ENCODE measurements at regions not wholly inside any gene's neighbourhood (a gene's known extent, or its start where the extent isn't known, plus 50 kb on each side); places are given as distances from the start of the nearest gene placed in this dataset.

DNA sequence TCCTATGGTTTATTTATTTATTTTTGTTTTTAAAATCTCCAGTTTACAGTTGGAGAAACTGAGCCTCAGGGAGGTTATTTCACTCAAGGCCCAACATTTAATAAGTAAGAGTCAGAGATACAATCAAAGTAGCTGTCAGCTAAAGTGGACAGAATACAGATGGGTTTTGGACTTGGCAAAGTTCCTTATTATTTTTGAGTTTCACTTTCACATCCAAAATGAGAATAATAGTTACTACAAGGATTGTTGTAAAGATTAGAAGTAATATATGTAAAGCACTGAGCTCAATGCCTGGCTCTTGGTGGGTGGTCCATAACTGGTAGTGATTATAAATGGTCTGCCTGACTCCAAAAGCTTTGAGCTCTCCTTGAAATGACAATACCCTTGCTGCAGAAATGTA lies 87.5 kb upstream of the SESN3 start:
- H3K27me3 ChIP-seq (ENCODE audit: control insufficient read depth in 1 of 2, insufficient read depth in 2 of 2, low read length in 2 of 2), result no peaks in the 10 kb centered on the region
- no peak overlapping the region for H3K27ac ChIP-seq (ENCODE audit: low read depth in 2 of 2, low read length in 1 of 2)
- no peak overlapping the region for H3K4me3 ChIP-seq (ENCODE audit: low read depth in 1 of 2, low read length in 2 of 2)
- no peaks in the 10 kb centered on the region for H3K4me1 ChIP-seq (ENCODE audit: control insufficient read depth in 2 of 2, insufficient read depth in 2 of 2, low read length in 1 of 2)
- H3K36me3 ChIP-seq (ENCODE audit: control insufficient read depth in 2 of 2, insufficient read depth in 2 of 2, low read length in 1 of 2), result no peaks in the 10 kb centered on the region
- H3K9me3 ChIP-seq (ENCODE audit: control insufficient read depth in 2 of 2, insufficient read depth in 1 of 2, low read depth in 1 of 2, low read length in 1 of 2), result no peaks in the 10 kb centered on the region

DNA sequence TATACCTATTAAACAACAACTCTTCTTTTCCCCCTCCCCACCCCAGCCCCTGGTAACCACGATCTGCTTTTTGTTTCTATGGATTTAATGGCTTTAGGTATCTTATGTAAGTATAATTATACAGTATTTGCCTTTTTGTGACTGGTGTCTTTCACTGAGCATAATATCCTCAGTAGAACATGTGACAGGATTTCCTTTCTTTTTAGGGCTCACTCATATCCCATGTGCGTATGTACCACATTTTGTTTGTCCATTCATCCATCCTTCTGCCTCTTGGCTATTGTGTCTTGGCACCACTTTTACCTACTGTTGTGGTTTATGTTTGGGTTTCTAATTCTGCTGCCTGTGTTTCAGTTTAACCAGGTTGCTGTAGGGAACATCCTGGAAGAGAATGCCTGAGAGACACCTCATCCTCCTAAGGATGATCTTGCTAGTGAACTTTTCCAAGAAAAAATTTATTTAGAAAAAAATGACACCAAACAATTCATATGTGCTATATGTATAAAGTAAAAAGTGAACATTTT lies 77.6 kb upstream of the SESN3 start:
- H3K27ac ChIP-seq (ENCODE audit: low read depth in 2 of 2, low read length in 1 of 2), result no peak overlapping the region
- H3K36me3 ChIP-seq (ENCODE audit: control insufficient read depth in 2 of 2, insufficient read depth in 2 of 2, low read length in 1 of 2), result no peaks in the 10 kb centered on the region
- H3K9me3 ChIP-seq (ENCODE audit: control insufficient read depth in 2 of 2, insufficient read depth in 1 of 2, low read depth in 1 of 2, low read length in 1 of 2), result no peaks in the 10 kb centered on the region
- no peak overlapping the region for H3K4me3 ChIP-seq (ENCODE audit: low read depth in 1 of 2, low read length in 2 of 2)
- H3K4me1 ChIP-seq (ENCODE audit: control insufficient read depth in 2 of 2, insufficient read depth in 2 of 2, low read length in 1 of 2), result peaks cover 0 to 3% of the 10 kb centered on the region in 2 donors
- H3K27me3 ChIP-seq (ENCODE audit: control insufficient read depth in 1 of 2, insufficient read depth in 2 of 2, low read length in 2 of 2), result no peaks in the 10 kb centered on the region
- 73 to 85% methylated on average over 2 of the region's 2 CpGs for WGBS, 2 donors

DNA sequence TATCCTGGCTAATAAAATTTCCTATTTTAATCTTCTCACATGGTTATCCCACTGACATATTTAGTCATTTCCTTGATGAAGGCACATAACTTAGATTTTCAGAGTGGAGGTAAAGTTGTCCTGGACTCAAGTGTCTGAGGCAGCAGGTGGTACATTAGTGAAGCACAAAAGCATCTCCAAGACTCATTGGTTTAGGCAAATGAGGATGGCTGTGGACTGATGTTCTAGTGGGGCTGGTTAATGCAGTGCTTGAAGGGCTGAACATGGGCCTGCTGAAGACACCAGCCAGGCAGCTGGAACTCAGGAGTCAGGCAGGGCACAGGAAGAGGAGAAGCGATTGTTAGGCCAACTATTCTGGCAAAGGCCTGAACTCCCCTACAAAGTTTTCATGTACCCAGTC lies 76.3 kb upstream of the SESN3 start:
- no peak overlapping the region for H3K4me3 ChIP-seq (ENCODE audit: low read depth in 1 of 2, low read length in 2 of 2)
- 80 to 93% methylated on average over 1 of the region's 1 CpG for WGBS, 2 donors
- no peak overlapping the region for H3K27ac ChIP-seq (ENCODE audit: low read depth in 2 of 2, low read length in 1 of 2)
- H3K4me1 ChIP-seq (ENCODE audit: control insufficient read depth in 2 of 2, insufficient read depth in 2 of 2, low read length in 1 of 2), result peaks cover 0 to 3% of the 10 kb centered on the region in 2 donors
- no peaks in the 10 kb centered on the region for H3K9me3 ChIP-seq (ENCODE audit: control insufficient read depth in 2 of 2, insufficient read depth in 1 of 2, low read depth in 1 of 2, low read length in 1 of 2)
- no peaks in the 10 kb centered on the region for H3K27me3 ChIP-seq (ENCODE audit: control insufficient read depth in 1 of 2, insufficient read depth in 2 of 2, low read length in 2 of 2)
- no peaks in the 10 kb centered on the region for H3K36me3 ChIP-seq (ENCODE audit: control insufficient read depth in 2 of 2, insufficient read depth in 2 of 2, low read length in 1 of 2)

DNA sequence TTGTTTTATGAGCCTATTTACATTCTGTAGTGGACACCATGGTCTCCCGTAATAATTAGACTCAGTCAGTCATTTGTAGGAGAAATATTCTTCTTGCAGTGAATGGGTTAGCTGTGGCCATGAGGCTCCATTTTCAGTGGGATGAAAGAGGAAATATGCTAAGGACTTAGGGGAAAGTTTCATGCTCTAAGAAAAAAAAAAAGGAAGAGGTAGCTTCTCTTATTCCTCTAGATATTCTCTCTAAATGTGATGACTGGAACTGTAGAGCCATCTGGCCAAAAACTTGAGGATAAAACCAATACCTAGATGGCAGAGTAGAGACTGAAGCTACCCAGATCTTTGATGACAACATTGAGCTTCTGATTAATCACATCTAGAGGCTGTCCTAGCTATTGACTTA lies 75.8 kb upstream of the SESN3 start:
- Histone ChIP-seq H3K27ac (ENCODE audit: low read depth in 2 of 2, low read length in 1 of 2) (no peak overlapping the region), H3K9me3 (ENCODE audit: control insufficient read depth in 2 of 2, insufficient read depth in 1 of 2, low read depth in 1 of 2, low read length in 1 of 2) (no peaks in the 10 kb centered on the region), H3K4me1 (ENCODE audit: control insufficient read depth in 2 of 2, insufficient read depth in 2 of 2, low read length in 1 of 2) (peaks cover 0 to 3% of the 10 kb centered on the region in 2 donors), H3K27me3 (ENCODE audit: control insufficient read depth in 1 of 2, insufficient read depth in 2 of 2, low read length in 2 of 2) (no peaks in the 10 kb centered on the region), H3K4me3 (ENCODE audit: low read depth in 1 of 2, low read length in 2 of 2) (no peak overlapping the region), H3K36me3 (ENCODE audit: control insufficient read depth in 2 of 2, insufficient read depth in 2 of 2, low read length in 1 of 2) (no peaks in the 10 kb centered on the region)
- 82 to 96% methylated on average over 1 of the region's 1 CpG for WGBS, 2 donors

DNA sequence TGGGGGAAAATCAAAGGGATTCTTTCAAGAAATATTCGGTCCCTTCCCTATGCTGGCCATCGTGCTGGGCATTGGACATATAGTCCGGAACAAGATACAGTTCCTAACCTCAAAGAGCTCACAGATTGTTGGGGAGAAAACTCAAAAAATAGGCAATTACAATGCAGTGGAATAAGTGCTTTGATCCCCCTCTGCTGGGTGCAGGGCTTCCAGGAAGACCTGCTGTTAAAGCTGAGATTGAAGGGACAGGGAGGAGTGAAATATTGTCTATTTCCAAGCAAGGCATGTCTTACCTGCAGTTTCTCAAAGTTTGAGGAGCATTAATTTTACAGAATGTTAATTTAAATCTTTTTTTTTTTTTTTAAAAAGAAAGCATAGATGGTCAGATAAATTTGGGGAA lies 75.1 kb upstream of the SESN3 start:
- Histone ChIP-seq H3K36me3 (ENCODE audit: control insufficient read depth in 2 of 2, insufficient read depth in 2 of 2, low read length in 1 of 2) (no peaks in the 10 kb centered on the region), H3K4me3 (ENCODE audit: low read depth in 1 of 2, low read length in 2 of 2) (no peak overlapping the region), H3K9me3 (ENCODE audit: control insufficient read depth in 2 of 2, insufficient read depth in 1 of 2, low read depth in 1 of 2, low read length in 1 of 2) (no peaks in the 10 kb centered on the region), H3K4me1 (ENCODE audit: control insufficient read depth in 2 of 2, insufficient read depth in 2 of 2, low read length in 1 of 2) (peaks cover 0 to 5% of the 10 kb centered on the region in 2 donors), H3K27me3 (ENCODE audit: control insufficient read depth in 1 of 2, insufficient read depth in 2 of 2, low read length in 2 of 2) (no peaks in the 10 kb centered on the region), H3K27ac (ENCODE audit: low read depth in 2 of 2, low read length in 1 of 2) (no peak overlapping the region)
- WGBS, 2 donors, result 79 to 81% methylated on average over 3 of the region's 3 CpGs

DNA sequence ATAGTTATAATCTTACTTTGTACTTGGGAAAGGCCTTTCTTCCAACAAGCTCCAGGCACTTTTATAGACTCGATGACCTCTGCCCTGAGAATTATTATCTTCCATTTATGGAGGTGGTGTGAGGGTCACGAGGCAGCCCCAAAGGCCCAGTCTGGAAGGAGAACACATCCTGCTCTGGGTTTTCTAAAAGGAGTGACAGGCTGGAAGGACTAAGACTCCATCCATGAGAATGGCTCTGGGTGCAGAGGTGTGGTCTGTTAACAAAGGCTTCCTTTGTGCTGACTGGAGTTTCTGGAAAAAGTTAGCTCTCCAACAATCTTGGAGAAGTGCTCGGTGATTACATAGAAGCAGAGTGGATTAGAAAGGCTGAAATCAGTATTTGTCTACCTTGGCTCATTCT lies 74.7 kb upstream of the SESN3 start:
- no peaks in the 10 kb centered on the region for H3K9me3 ChIP-seq (ENCODE audit: control insufficient read depth in 2 of 2, insufficient read depth in 1 of 2, low read depth in 1 of 2, low read length in 1 of 2)
- H3K4me3 ChIP-seq (ENCODE audit: low read depth in 1 of 2, low read length in 2 of 2), result no peak overlapping the region
- peaks cover 0 to 5% of the 10 kb centered on the region in 2 donors for H3K4me1 ChIP-seq (ENCODE audit: control insufficient read depth in 2 of 2, insufficient read depth in 2 of 2, low read length in 1 of 2)
- no peak overlapping the region for H3K27ac ChIP-seq (ENCODE audit: low read depth in 2 of 2, low read length in 1 of 2)
- H3K27me3 ChIP-seq (ENCODE audit: control insufficient read depth in 1 of 2, insufficient read depth in 2 of 2, low read length in 2 of 2), result no peaks in the 10 kb centered on the region
- no peaks in the 10 kb centered on the region for H3K36me3 ChIP-seq (ENCODE audit: control insufficient read depth in 2 of 2, insufficient read depth in 2 of 2, low read length in 1 of 2)
- WGBS, 2 donors, result 69 to 70% methylated on average over 3 of the region's 3 CpGs

DNA sequence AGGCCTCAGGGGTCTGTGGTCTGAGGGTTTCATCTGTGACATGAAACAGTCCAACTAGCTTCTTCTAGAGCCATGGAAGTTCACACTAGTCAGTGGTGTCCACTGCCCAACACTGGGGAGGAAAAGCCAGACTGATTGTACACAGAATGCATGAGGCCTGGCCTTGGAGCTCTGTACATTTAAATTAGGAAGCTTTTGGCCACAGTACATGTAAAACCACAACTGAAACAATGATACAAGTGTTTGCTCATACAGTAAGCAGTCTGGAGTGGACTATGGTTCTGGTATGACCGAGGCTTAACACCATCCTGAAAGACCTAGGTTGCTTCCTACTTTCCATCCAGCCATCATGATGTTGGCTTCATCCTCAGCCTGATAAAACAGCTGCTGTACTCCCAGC lies 73.8 kb upstream of the SESN3 start:
- Histone ChIP-seq H3K4me1 (ENCODE audit: control insufficient read depth in 2 of 2, insufficient read depth in 2 of 2, low read length in 1 of 2) (peaks cover 0 to 5% of the 10 kb centered on the region in 2 donors), H3K27ac (ENCODE audit: low read depth in 2 of 2, low read length in 1 of 2) (no peak overlapping the region), H3K4me3 (ENCODE audit: low read depth in 1 of 2, low read length in 2 of 2) (no peak overlapping the region), H3K27me3 (ENCODE audit: control insufficient read depth in 1 of 2, insufficient read depth in 2 of 2, low read length in 2 of 2) (no peaks in the 10 kb centered on the region), H3K9me3 (ENCODE audit: control insufficient read depth in 2 of 2, insufficient read depth in 1 of 2, low read depth in 1 of 2, low read length in 1 of 2) (no peaks in the 10 kb centered on the region), H3K36me3 (ENCODE audit: control insufficient read depth in 2 of 2, insufficient read depth in 2 of 2, low read length in 1 of 2) (no peaks in the 10 kb centered on the region)
- 68 to 79% methylated on average over 1 of the region's 1 CpG for WGBS, 2 donors

DNA sequence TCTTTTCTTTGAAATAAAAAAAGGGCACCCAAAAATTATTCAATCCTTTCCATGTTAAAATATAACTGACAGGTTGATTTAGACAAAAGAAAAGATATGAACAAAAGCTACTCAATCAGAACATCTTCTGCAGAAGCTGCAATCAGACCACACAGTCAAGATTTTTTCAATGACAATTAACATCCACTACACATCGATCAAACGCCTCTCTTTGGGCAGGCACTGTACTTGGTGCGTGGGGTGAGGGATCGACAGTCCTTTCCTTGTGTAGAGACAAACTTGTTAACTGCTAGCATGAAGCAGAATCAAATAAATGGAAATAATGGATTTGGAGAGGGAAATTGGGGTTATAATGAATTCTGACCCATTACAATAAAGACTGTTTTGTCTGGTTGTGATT lies 71.2 kb upstream of the SESN3 start:
- 95% methylated on average over 4 of the region's 4 CpGs for WGBS, 2 donors
- H3K36me3 ChIP-seq (ENCODE audit: control insufficient read depth in 2 of 2, insufficient read depth in 2 of 2, low read length in 1 of 2), result no peaks in the 10 kb centered on the region
- no peaks in the 10 kb centered on the region for H3K9me3 ChIP-seq (ENCODE audit: control insufficient read depth in 2 of 2, insufficient read depth in 1 of 2, low read depth in 1 of 2, low read length in 1 of 2)
- H3K27me3 ChIP-seq (ENCODE audit: control insufficient read depth in 1 of 2, insufficient read depth in 2 of 2, low read length in 2 of 2), result no peaks in the 10 kb centered on the region
- H3K4me1 ChIP-seq (ENCODE audit: control insufficient read depth in 2 of 2, insufficient read depth in 2 of 2, low read length in 1 of 2), result peaks cover 0 to 5% of the 10 kb centered on the region in 2 donors
- no peak overlapping the region for H3K4me3 ChIP-seq (ENCODE audit: low read depth in 1 of 2, low read length in 2 of 2)
- H3K27ac ChIP-seq (ENCODE audit: low read depth in 2 of 2, low read length in 1 of 2), result peak overlapping the region in 1 of 2 donors; percentile 9

DNA sequence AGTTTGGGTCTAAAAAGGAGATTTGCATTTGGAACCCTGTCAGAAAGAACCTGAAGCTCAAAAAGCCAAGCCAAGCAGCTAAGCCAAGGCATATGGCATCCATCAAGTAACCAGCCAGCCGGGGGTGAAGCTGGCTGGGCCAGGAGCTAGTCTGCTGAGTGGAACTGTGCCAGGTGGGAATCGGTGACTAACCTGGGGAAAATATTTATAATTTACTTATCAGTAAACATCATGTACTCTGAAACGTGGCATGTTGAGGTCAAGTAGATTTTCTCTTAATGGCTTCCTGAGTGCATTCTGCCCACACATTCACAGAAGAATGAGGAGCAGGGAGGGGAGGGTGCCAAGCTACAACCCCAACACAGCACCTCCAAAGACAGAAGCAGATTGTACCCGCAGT lies 70.5 kb upstream of the SESN3 start:
- no peaks in the 10 kb centered on the region for H3K27me3 ChIP-seq (ENCODE audit: control insufficient read depth in 1 of 2, insufficient read depth in 2 of 2, low read length in 2 of 2)
- no peak overlapping the region for H3K4me3 ChIP-seq (ENCODE audit: low read depth in 1 of 2, low read length in 2 of 2)
- H3K4me1 ChIP-seq (ENCODE audit: control insufficient read depth in 2 of 2, insufficient read depth in 2 of 2, low read length in 1 of 2), result peaks cover 0 to 7% of the 10 kb centered on the region in 2 donors
- no peak overlapping the region for H3K27ac ChIP-seq (ENCODE audit: low read depth in 2 of 2, low read length in 1 of 2)
- no peaks in the 10 kb centered on the region for H3K9me3 ChIP-seq (ENCODE audit: control insufficient read depth in 2 of 2, insufficient read depth in 1 of 2, low read depth in 1 of 2, low read length in 1 of 2)
- no peaks in the 10 kb centered on the region for H3K36me3 ChIP-seq (ENCODE audit: control insufficient read depth in 2 of 2, insufficient read depth in 2 of 2, low read length in 1 of 2)
- 47 to 50% methylated on average over 4 of the region's 4 CpGs for WGBS, 2 donors

DNA sequence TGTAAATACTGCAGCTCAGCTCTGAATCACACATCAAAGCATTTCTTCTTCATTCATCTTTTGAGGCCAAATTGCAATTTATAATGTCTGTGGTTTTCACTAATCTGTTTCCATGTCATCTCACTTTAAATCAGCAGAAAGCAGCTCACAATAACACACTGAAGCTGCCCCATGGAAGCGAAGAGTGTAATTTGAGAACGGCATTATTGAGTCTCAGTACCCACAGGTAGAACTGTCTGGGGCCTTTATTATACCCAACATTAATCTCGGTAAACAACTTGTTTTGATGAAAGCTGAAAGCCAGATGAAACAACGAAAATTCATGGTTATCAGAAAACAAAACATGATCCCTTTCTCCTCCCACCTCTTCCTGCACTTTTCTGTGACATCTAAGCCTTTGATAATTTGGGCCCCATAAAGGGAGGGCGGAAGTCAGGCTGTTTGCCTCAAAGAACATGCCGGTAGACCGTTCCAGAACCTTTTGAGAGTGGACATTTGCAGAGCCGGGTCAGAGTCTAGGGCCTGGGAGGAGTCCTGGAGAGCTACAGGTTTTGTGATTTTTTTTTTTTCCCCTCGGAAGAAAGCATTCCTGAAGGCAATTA lies 68.2 kb upstream of the SESN3 start:
- H3K4me1 ChIP-seq (ENCODE audit: control insufficient read depth in 2 of 2, insufficient read depth in 2 of 2, low read length in 1 of 2), result peaks cover 2 to 5% of the 10 kb centered on the region in 2 donors
- H3K4me3 ChIP-seq (ENCODE audit: low read depth in 1 of 2, low read length in 2 of 2), result no peak overlapping the region
- no peaks in the 10 kb centered on the region for H3K27me3 ChIP-seq (ENCODE audit: control insufficient read depth in 1 of 2, insufficient read depth in 2 of 2, low read length in 2 of 2)
- H3K9me3 ChIP-seq (ENCODE audit: control insufficient read depth in 2 of 2, insufficient read depth in 1 of 2, low read depth in 1 of 2, low read length in 1 of 2), result no peaks in the 10 kb centered on the region
- H3K27ac ChIP-seq (ENCODE audit: low read depth in 2 of 2, low read length in 1 of 2), result no peak overlapping the region
- H3K36me3 ChIP-seq (ENCODE audit: control insufficient read depth in 2 of 2, insufficient read depth in 2 of 2, low read length in 1 of 2), result no peaks in the 10 kb centered on the region
- WGBS, 2 donors, result 48 to 58% methylated on average over 9 of the region's 9 CpGs

Measured in esophagus (tissue), 2 donors.